Brain microvascular endothelial cell (primary cell): ENCODE measurements at regions not wholly inside any gene's neighbourhood (a gene's known extent, or its start where the extent isn't known, plus 50 kb on each side); places are given as distances from the start of the nearest gene placed in this dataset.
A peak's percentile ranks its signal among the peaks of the same experiment; 100 is the strongest.

Experiments used
- DNase-seq: peaks from one replicate; pipeline ENCODE4 v3.0.0-alpha.2; 2020
- H3K27ac ChIP-seq: fragments of 250-450 bp; sonication (Bioruptor Pico); 2 replicates; pipeline ENCODE4 v1.5.1; 2020; ENCODE audit warnings: mild to moderate bottlenecking, moderate library complexity
- H3K27me3 ChIP-seq: fragments of 250-450 bp; sonication (Bioruptor Pico); replicated peaks from 2 replicates; pipeline ENCODE4 v1.5.1; 2020; ENCODE audit warnings: mild to moderate bottlenecking
- H3K36me3 ChIP-seq: fragments of 250-450 bp; sonication (Bioruptor Pico); replicated peaks from 2 replicates; pipeline ENCODE4 v1.5.1; 2020; ENCODE audit warnings: mild to moderate bottlenecking
- H3K4me3 ChIP-seq: 2 replicates; pipeline ENCODE4 v1.5.1; 2011; ENCODE audit warnings: low read depth, mild to moderate bottlenecking, control low read depth, low read length, moderate library complexity
- in situ Hi-C: cut with HindIII; loops from 2 replicates; pipeline ENCODE4 v1.10.0; 2017; ENCODE audit warnings: low sequenced_read_pairs, low pct_ligation_motif_present
- TF ChIP-seq, protein P1 (sequence below): IDR thresholded peaks from 2 replicates; pipeline ENCODE4 v1.5.1; 2011; ENCODE audit warnings: low read depth, mild to moderate bottlenecking, moderate library complexity, low read length, control low read depth, inconsistent platforms; ENCODE audit errors: missing control alignments

- Histone ChIP-seq H3K36me3 (no peaks in the 10 kb centered on the region), H3K27ac (no peak overlapping the region), H3K27me3 (no peaks in the 10 kb centered on the region), H3K4me3 (no peak overlapping the region)
- TF ChIP-seq, protein P1, sequence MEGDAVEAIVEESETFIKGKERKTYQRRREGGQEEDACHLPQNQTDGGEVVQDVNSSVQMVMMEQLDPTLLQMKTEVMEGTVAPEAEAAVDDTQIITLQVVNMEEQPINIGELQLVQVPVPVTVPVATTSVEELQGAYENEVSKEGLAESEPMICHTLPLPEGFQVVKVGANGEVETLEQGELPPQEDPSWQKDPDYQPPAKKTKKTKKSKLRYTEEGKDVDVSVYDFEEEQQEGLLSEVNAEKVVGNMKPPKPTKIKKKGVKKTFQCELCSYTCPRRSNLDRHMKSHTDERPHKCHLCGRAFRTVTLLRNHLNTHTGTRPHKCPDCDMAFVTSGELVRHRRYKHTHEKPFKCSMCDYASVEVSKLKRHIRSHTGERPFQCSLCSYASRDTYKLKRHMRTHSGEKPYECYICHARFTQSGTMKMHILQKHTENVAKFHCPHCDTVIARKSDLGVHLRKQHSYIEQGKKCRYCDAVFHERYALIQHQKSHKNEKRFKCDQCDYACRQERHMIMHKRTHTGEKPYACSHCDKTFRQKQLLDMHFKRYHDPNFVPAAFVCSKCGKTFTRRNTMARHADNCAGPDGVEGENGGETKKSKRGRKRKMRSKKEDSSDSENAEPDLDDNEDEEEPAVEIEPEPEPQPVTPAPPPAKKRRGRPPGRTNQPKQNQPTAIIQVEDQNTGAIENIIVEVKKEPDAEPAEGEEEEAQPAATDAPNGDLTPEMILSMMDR = no peak
- in situ Hi-C loops = no loop called here
- DNase-seq = no peak
Observed at GRCh38 chr4:19178835-19179234, 1072.9 kb upstream of the SLIT2 start.

GRCh38 chr4:19177616-19178015, 1074.1 kb upstream of the SLIT2 start:
- Histone ChIP-seq H3K4me3 (no peak overlapping the region), H3K27me3 (no peaks in the 10 kb centered on the region), H3K27ac (no peak overlapping the region), H3K36me3 (no peaks in the 10 kb centered on the region)
- in situ Hi-C loops = no loop called here
- peak; percentile 44 for DNase-seq
- TF ChIP-seq, protein P1 = no peak

- H3K4me3 ChIP-seq = no peak overlapping the region
- H3K27ac ChIP-seq = no peak overlapping the region
- in situ Hi-C loops = no loop called here
- DNase-seq = no peak
- TF ChIP-seq, protein P1 = no peak
- H3K36me3 ChIP-seq = no peaks in the 10 kb centered on the region
- H3K27me3 ChIP-seq = no peaks in the 10 kb centered on the region
Observed at GRCh38 chr4:19171832-19172231, 1079.9 kb upstream of the SLIT2 start.

DNA sequence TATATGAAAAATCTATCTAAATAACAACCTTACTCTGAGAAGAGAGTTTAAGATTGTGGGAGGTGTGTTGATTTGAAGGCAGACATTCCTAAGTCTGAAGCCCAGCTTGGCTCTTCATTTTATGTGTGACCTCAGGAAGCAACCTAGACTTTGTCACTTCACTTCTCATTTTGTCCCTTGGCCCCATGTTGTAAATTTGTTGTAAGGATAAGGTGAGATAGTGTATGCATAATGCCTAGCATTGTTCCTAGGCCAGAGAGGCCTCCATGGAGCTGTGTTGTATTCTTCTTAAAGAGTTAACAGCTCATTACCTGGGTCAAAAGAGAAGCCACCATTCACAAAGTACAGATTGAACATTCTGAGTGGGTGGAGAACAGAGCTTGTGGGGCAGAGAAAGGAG, 1084.4 kb upstream of the SLIT2 start:
- in situ Hi-C loops = no loop called here
- no peaks in the 10 kb centered on the region for H3K27me3 ChIP-seq
- TF ChIP-seq, protein P1 = no peak
- H3K36me3 ChIP-seq = no peaks in the 10 kb centered on the region
- no peak for DNase-seq
- H3K27ac ChIP-seq = no peak overlapping the region
- H3K4me3 ChIP-seq = no peak overlapping the region

DNA sequence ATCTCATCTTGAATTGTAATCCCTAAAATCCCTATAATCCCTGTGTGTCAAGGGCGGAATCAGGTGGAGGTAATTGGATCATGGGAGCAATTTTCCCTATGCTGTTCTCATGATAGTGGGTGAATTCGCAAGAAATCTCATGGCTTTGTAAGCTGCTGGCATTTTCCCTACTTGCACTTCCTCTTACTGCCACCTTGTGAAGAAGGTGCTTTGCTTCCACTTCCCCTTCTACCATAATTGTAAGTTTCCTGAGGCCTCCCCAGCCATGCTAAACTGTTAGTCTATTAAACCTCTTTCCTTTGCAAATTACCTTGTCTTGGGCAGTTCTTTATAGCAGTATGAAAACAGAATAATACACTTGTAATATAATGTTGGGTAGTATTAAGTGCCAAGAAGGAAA, 1087.4 kb upstream of the SLIT2 start:
- H3K27ac ChIP-seq = no peak overlapping the region
- H3K27me3 ChIP-seq = no peaks in the 10 kb centered on the region
- TF ChIP-seq, protein P1 = no peak
- no peaks in the 10 kb centered on the region for H3K36me3 ChIP-seq
- DNase-seq = no peak
- no peak overlapping the region for H3K4me3 ChIP-seq
- in situ Hi-C loops = no loop called here

DNA sequence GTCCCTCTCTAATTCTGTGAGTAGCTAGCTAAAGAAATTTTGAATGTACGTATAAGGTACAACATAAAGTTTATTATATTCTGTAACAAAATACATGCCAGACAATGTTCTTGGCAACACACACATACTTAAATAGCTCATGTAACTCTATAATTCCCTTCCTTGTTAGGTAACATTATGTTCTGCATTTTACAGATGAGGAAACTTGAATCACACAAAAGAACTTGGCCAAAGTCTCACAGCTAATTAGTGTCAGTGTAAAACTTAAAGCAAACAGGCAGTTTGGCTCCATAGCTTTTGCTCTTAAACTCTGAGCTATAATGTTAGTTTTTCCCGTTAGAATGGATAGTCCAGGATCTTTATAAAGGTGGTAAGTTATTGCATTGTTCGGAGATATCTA, 1091.8 kb upstream of the SLIT2 start:
- TF ChIP-seq, protein P1 = no peak
- no peaks in the 10 kb centered on the region for H3K27me3 ChIP-seq
- no peak for DNase-seq
- H3K4me3 ChIP-seq = no peak overlapping the region
- H3K36me3 ChIP-seq = no peaks in the 10 kb centered on the region
- in situ Hi-C loops = no loop called here
- no peak overlapping the region for H3K27ac ChIP-seq
